ENCODE measurements at regions not wholly inside any gene's neighbourhood (a gene's known extent, or its start where the extent isn't known, plus 50 kb on each side); places are given as distances from the start of the nearest gene placed in this dataset.

GRCh38 chr7:128188396-128189230 is 52.5 kb upstream of the LEP start:
- no peaks in the 10 kb centered on the region for H4K20me1 ChIP-seq (ENCODE audit: insufficient read depth, low read length)
- no peak overlapping the region for H3K9ac ChIP-seq (ENCODE audit: insufficient read depth, low read length, poor library complexity, severe bottlenecking)
- peaks cover 11 to 22% (median 16%) of the 10 kb centered on the region in 3 donors for H3K27me3 Mint-ChIP-seq (ENCODE audit: low read depth in 3 of 3)
- no peak overlapping the region for H3K4me3 ChIP-seq (replicated peaks in 1 of 3; ENCODE audit: low read depth in 2 of 3, low read length in 3 of 3)
- no peaks in the 10 kb centered on the region for H3K36me3 ChIP-seq (replicated peaks in 1 of 2; ENCODE audit: control insufficient read depth in 1 of 2, insufficient read depth in 2 of 2, low read length in 2 of 2)
- peaks cover 10 to 20% (median 16%) of the 10 kb centered on the region in 7 donors for H3K9me3 Mint-ChIP-seq
- no peak overlapping the region for H3K27ac Mint-ChIP-seq
- intact Hi-C loops (cut with micrococcal nuclease) = no loop called here
- peaks cover 13 to 20% of the 10 kb centered on the region in 2 donors for H3K4me1 ChIP-seq (ENCODE audit: control insufficient read depth in 1 of 2, insufficient read depth in 2 of 2, low read length in 2 of 2)
- no peak for TF ChIP-seq CTCF (IDR thresholded peaks at IDR 0.05)
- H2AFZ ChIP-seq (ENCODE audit: insufficient read depth, low read depth, low read length, poor library complexity, severe bottlenecking) = no peak overlapping the region
- H3K79me2 ChIP-seq (ENCODE audit: insufficient read depth, low read length) = no peaks in the 10 kb centered on the region
- peaks cover 10 to 13% of the 10 kb centered on the region in 2 donors for H3K9me3 ChIP-seq (replicated peaks in 1 of 2; ENCODE audit: control insufficient read depth in 1 of 2, insufficient read depth in 1 of 2, low read length in 2 of 2)
- H3K4me1 Mint-ChIP-seq = peaks cover 29% of the 10 kb centered on the region
- H3K4me3 Mint-ChIP-seq = no peak overlapping the region
- no peak for DNase-seq
- peaks cover 0 to 6% of the 10 kb centered on the region in 2 donors for H3K27me3 ChIP-seq (ENCODE audit: control insufficient read depth in 2 of 2, insufficient read depth in 2 of 2, low read length in 2 of 2)
- WGBS (ENCODE audit: insufficient coverage) = 65% methylated on average over 12 of the region's 16 CpGs
- no peak overlapping the region for H3K4me2 ChIP-seq (replicated peaks; ENCODE audit: extremely low read depth, low read length, poor library complexity, severe bottlenecking)
- no peak overlapping the region for H3K27ac ChIP-seq (ENCODE audit: low read depth in 1 of 2, low read length in 2 of 2)
- no peaks in the 10 kb centered on the region for H3K36me3 Mint-ChIP-seq

- Histone ChIP-seq H3K9me3 (replicated peaks in 1 of 2; ENCODE audit: control insufficient read depth in 1 of 2, insufficient read depth in 1 of 2, low read length in 2 of 2) (peaks cover 13 to 21% of the 10 kb centered on the region in 2 donors), H3K79me2 (ENCODE audit: insufficient read depth, low read length) (no peaks in the 10 kb centered on the region), H3K9ac (ENCODE audit: insufficient read depth, low read length, poor library complexity, severe bottlenecking) (no peak overlapping the region), H2AFZ (ENCODE audit: insufficient read depth, low read depth, low read length, poor library complexity, severe bottlenecking) (no peak overlapping the region), H3K4me1 (ENCODE audit: control insufficient read depth in 1 of 2, insufficient read depth in 2 of 2, low read length in 2 of 2) (peaks cover 8 to 16% of the 10 kb centered on the region in 2 donors), H3K4me3 (replicated peaks in 1 of 3; ENCODE audit: low read depth in 2 of 3, low read length in 3 of 3) (no peak overlapping the region), H3K27me3 (ENCODE audit: control insufficient read depth in 2 of 2, insufficient read depth in 2 of 2, low read length in 2 of 2) (peaks cover 0 to 6% of the 10 kb centered on the region in 2 donors), H4K20me1 (ENCODE audit: insufficient read depth, low read length) (no peaks in the 10 kb centered on the region), H3K36me3 (replicated peaks in 1 of 2; ENCODE audit: control insufficient read depth in 1 of 2, insufficient read depth in 2 of 2, low read length in 2 of 2) (no peaks in the 10 kb centered on the region), H3K4me2 (replicated peaks; ENCODE audit: extremely low read depth, low read length, poor library complexity, severe bottlenecking) (no peak overlapping the region), H3K27ac (ENCODE audit: low read depth in 1 of 2, low read length in 2 of 2) (no peak overlapping the region)
- H3K27me3 Mint-ChIP-seq (ENCODE audit: low read depth in 3 of 3) = peaks cover 11 to 22% (median 16%) of the 10 kb centered on the region in 3 donors
- no peak for TF ChIP-seq CTCF (IDR thresholded peaks at IDR 0.05)
- no peak overlapping the region for H3K27ac Mint-ChIP-seq
- H3K4me1 Mint-ChIP-seq = peaks cover 22% of the 10 kb centered on the region
- peaks cover 17 to 27% (median 23%) of the 10 kb centered on the region in 7 donors for H3K9me3 Mint-ChIP-seq
- no peak for DNase-seq
- H3K36me3 Mint-ChIP-seq = no peaks in the 10 kb centered on the region
- 97% methylated on average over 7 of the region's 8 CpGs for WGBS (ENCODE audit: insufficient coverage)
- no peak overlapping the region for H3K4me3 Mint-ChIP-seq
- intact Hi-C loops (cut with micrococcal nuclease) = no loop called here
These were observed 51.7 kb upstream of the LEP start for GRCh38 chr7:128189231-128189930.

All from CD14-positive monocyte (primary cell).